Liver (tissue), 2 donors: ENCODE measurements at regions not wholly inside any gene's neighbourhood (a gene's known extent, or its start where the extent isn't known, plus 50 kb on each side); places are given as distances from the start of the nearest gene placed in this dataset.

ENCODE experiments used
- TF ChIP-seq, protein P1 (sequence below): fragments of 150-350 bp; IDR thresholded peaks from 2 replicates; pipeline ENCODE4 v1.5.1; 2017; ENCODE audit warnings: improper control_type of control experiment, low read depth, low read length; ENCODE audit not compliant: missing input control
- TF ChIP-seq, protein P2 (sequence below): IDR thresholded peaks from 2 replicates; pipeline ENCODE4 v1.6.1; 2016; ENCODE audit warnings: antibody characterized with exemption, mild to moderate bottlenecking
- donor health status: healthy.

DNA sequence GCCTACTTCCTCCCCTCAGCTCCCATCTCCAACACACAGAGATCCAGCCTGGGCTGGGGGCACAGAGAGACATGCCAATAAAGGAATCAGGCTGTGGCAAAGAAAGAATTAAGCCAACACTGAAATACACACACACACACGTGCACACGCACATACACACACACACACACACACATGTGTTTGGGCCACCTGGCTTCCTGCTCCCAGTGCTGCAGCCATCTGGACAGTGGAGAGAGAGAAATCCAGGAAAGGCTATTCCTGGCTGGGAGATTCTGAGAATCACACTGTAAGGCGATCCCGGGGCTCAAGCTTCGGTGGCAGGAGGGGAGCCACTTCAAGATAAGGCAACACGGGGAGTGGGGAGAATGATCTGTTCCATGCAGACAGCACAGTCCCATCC lies 72.4 kb downstream of the NOG start:
- TF ChIP-seq, protein P1, sequence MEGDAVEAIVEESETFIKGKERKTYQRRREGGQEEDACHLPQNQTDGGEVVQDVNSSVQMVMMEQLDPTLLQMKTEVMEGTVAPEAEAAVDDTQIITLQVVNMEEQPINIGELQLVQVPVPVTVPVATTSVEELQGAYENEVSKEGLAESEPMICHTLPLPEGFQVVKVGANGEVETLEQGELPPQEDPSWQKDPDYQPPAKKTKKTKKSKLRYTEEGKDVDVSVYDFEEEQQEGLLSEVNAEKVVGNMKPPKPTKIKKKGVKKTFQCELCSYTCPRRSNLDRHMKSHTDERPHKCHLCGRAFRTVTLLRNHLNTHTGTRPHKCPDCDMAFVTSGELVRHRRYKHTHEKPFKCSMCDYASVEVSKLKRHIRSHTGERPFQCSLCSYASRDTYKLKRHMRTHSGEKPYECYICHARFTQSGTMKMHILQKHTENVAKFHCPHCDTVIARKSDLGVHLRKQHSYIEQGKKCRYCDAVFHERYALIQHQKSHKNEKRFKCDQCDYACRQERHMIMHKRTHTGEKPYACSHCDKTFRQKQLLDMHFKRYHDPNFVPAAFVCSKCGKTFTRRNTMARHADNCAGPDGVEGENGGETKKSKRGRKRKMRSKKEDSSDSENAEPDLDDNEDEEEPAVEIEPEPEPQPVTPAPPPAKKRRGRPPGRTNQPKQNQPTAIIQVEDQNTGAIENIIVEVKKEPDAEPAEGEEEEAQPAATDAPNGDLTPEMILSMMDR, result no peak
- TF ChIP-seq, protein P2, sequence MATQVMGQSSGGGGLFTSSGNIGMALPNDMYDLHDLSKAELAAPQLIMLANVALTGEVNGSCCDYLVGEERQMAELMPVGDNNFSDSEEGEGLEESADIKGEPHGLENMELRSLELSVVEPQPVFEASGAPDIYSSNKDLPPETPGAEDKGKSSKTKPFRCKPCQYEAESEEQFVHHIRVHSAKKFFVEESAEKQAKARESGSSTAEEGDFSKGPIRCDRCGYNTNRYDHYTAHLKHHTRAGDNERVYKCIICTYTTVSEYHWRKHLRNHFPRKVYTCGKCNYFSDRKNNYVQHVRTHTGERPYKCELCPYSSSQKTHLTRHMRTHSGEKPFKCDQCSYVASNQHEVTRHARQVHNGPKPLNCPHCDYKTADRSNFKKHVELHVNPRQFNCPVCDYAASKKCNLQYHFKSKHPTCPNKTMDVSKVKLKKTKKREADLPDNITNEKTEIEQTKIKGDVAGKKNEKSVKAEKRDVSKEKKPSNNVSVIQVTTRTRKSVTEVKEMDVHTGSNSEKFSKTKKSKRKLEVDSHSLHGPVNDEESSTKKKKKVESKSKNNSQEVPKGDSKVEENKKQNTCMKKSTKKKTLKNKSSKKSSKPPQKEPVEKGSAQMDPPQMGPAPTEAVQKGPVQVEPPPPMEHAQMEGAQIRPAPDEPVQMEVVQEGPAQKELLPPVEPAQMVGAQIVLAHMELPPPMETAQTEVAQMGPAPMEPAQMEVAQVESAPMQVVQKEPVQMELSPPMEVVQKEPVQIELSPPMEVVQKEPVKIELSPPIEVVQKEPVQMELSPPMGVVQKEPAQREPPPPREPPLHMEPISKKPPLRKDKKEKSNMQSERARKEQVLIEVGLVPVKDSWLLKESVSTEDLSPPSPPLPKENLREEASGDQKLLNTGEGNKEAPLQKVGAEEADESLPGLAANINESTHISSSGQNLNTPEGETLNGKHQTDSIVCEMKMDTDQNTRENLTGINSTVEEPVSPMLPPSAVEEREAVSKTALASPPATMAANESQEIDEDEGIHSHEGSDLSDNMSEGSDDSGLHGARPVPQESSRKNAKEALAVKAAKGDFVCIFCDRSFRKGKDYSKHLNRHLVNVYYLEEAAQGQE, result no peak
